Gastrocnemius medialis (tissue), 4 donors: ENCODE measurements at regions not wholly inside any gene's neighbourhood (a gene's known extent, or its start where the extent isn't known, plus 50 kb on each side); places are given as distances from the start of the nearest gene placed in this dataset.

Experiments used
- ATAC-seq, 2 donors: fragments of 150-250 bp; one replicate each; pipeline ENCODE4 v1.9.1; 2016
- DNase-seq, 2 donors: peaks; one replicate each; pipeline ENCODE4 v3.0.0-alpha.2; 2019
- H3K27ac ChIP-seq, 4 donors: fragments of 200-600 bp; sonication (generic); 1 replicate in 1 of 4; 2 replicates in 3 of 4; pipeline ENCODE4 v1.5.1; 2016 to 2018; ENCODE audit warnings: mild to moderate bottlenecking in 2 of 4, moderate library complexity in 1 of 4
- H3K27me3 ChIP-seq, 3 donors: fragments of 200-600 bp; sonication (generic) in 2 of 3; 1 replicate in 1 of 3; 2 replicates in 2 of 3; pipeline versions ENCODE4 v1.5.1 to v1.6.0; 2016 to 2019; ENCODE audit warnings: mild to moderate bottlenecking in 1 of 3, moderate library complexity in 1 of 3
- H3K36me3 ChIP-seq, 2 donors: fragments of 200-600 bp; sonication (generic) in 1 of 2; one replicate each; pipeline ENCODE4 v1.5.1; 2017 to 2018
- H3K4me1 ChIP-seq, 2 donors: fragments of 200-600 bp; sonication (generic) in 1 of 2; one replicate each; pipeline ENCODE4 v1.5.1; 2016 to 2017; ENCODE audit warnings: mild to moderate bottlenecking in 2 of 2
- H3K4me3 ChIP-seq, 4 donors: fragments of 200-600 bp; sonication (generic) in 3 of 4; 1 replicate in 1 of 4; 2 replicates in 3 of 4; pipeline ENCODE4 v1.5.1; 2016 to 2019; ENCODE audit warnings: mild to moderate bottlenecking in 2 of 4
- H3K9me3 ChIP-seq, 3 donors: fragments of 200-600 bp; sonication (generic) in 2 of 3; 1 replicate in 1 of 3; 2 replicates in 2 of 3; pipeline ENCODE4 v1.5.1; 2016 to 2019
- POLR2A ChIP-seq, 2 donors: fragments of 450-650 bp; IDR thresholded peaks; one replicate each; pipeline ENCODE4 v1.6.1; 2017; ENCODE audit warnings: antibody characterized with exemption in 2 of 2, mild to moderate bottlenecking in 2 of 2, moderate library complexity in 2 of 2
- in situ Hi-C, 4 donors: fragments of 200-750 bp; cut with MboI; loops; one replicate each; pipeline versions ENCODE4 v1.15.0 to v1.8.0; 2017; ENCODE audit warnings: low sequenced_read_pairs in 4 of 4
- intact Hi-C: fragments of 100-400 bp; cut with DNase I; formaldehyde crosslinking; loops from one replicate; pipeline ENCODE4 v1.15.1; 2023; ENCODE audit warnings: low total_unique reads
- TF ChIP-seq, protein P1 (sequence below), 5 experiments: fragments of 450-650 bp in 3 of 5; fragments of 200-600 bp in 2 of 5; sonication (generic) in 2 of 5; IDR thresholded peaks in 4 of 5; conservative IDR thresholded peaks in 1 of 5; 1 replicate in 4 of 5; 2 replicates in 1 of 5; pipeline ENCODE4 v1.5.1; 2016 to 2019; ENCODE audit warnings: antibody characterized with exemption in 5 of 5, mild to moderate bottlenecking in 3 of 5, moderate library complexity in 3 of 5

DNA sequence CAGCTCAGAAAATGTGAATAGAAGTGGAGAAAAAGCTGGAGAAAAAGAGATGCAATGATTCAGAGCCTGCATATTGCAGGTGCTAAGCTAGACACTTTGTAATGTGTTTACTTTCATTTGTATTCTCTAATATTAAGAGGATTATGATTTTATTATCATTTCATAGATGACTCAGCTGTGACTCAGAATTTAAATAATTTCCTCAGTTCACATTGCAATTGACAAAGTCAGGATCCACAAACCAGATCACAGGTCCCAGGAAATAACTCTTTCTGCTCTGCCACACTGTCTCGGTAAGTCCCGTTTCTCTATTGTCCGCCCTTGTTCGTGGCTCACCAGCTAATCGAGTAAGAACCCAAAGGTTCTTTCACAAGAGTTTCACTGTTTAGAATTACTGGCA lies 235.4 kb upstream of the MON1B start:
- no peak for ATAC-seq
- in situ Hi-C loops (no loop called here), intact Hi-C loops (no loop called here)
- DNase-seq, result no peak
- H3K4me1 ChIP-seq, result no peaks in the 10 kb centered on the region
- TF ChIP-seq, protein P1, sequence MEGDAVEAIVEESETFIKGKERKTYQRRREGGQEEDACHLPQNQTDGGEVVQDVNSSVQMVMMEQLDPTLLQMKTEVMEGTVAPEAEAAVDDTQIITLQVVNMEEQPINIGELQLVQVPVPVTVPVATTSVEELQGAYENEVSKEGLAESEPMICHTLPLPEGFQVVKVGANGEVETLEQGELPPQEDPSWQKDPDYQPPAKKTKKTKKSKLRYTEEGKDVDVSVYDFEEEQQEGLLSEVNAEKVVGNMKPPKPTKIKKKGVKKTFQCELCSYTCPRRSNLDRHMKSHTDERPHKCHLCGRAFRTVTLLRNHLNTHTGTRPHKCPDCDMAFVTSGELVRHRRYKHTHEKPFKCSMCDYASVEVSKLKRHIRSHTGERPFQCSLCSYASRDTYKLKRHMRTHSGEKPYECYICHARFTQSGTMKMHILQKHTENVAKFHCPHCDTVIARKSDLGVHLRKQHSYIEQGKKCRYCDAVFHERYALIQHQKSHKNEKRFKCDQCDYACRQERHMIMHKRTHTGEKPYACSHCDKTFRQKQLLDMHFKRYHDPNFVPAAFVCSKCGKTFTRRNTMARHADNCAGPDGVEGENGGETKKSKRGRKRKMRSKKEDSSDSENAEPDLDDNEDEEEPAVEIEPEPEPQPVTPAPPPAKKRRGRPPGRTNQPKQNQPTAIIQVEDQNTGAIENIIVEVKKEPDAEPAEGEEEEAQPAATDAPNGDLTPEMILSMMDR (IDR thresholded peaks at IDR 0.05 in 4 of 5, conservative IDR thresholded peaks at IDR 0.05 in 1 of 5), result no peak
- TF ChIP-seq POLR2A (IDR thresholded peaks at IDR 0.05), result no peak
- H3K27ac ChIP-seq, result no peak overlapping the region
- no peaks in the 10 kb centered on the region for H3K9me3 ChIP-seq
- no peaks in the 10 kb centered on the region for H3K27me3 ChIP-seq
- no peaks in the 10 kb centered on the region for H3K36me3 ChIP-seq
- no peak overlapping the region for H3K4me3 ChIP-seq

DNA sequence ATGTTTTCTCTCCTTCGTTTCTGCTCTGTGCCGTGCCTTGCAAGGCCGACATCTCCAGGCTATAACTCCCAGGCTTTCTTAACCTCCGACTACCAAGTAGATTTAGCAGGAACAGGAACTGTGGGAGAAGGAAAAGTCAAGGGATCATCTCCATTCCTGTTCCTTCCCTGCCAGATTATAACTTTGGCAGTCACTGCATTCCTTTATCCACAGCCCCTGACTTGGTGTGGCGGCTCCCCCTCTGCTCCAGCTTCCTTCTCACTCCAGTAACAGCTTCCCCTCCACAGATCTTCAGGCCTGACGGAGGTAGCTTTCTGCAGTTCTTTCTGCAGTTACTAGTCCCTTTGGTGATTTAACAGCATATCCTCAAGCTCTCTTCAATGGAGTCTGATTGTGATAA lies 234.6 kb upstream of the MON1B start:
- ATAC-seq, result no peak
- in situ Hi-C loops, result no loop called here

DNA sequence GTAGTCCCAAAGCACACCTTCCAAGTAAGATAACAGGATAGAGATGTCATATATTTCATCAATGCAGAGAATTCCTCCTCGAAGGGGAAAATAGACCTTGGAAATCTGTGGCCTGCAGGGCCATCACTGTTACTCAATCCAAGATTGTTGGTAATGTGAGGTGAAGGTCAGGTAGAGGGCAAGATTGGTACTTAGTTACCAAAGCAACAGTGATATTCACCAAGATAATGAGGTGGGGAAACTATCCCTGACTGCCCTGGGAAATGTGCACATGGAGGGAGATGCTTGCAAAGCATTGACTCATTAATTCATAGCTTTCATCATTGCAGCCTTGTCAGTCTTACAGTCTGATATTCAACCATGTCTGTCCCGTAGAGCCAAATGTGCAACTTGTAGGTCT lies 234.1 kb upstream of the MON1B start:
- in situ Hi-C loops, result no loop called here
- H3K4me3 ChIP-seq, result no peak overlapping the region

More for the DNA sequence above, 234.6 kb upstream of the MON1B start:
- no peak for TF ChIP-seq POLR2A (IDR thresholded peaks at IDR 0.05)
- TF ChIP-seq, protein P1 (IDR thresholded peaks at IDR 0.05 in 4 of 5, conservative IDR thresholded peaks at IDR 0.05 in 1 of 5), result no peak
- DNase-seq, result no peak
- H3K4me1 ChIP-seq, result no peaks in the 10 kb centered on the region
- H3K9me3 ChIP-seq, result no peaks in the 10 kb centered on the region
- no peak overlapping the region for H3K27ac ChIP-seq
- H3K4me3 ChIP-seq, result no peak overlapping the region
- intact Hi-C loops, result no loop called here
- no peaks in the 10 kb centered on the region for H3K36me3 ChIP-seq
- no peaks in the 10 kb centered on the region for H3K27me3 ChIP-seq

DNA sequence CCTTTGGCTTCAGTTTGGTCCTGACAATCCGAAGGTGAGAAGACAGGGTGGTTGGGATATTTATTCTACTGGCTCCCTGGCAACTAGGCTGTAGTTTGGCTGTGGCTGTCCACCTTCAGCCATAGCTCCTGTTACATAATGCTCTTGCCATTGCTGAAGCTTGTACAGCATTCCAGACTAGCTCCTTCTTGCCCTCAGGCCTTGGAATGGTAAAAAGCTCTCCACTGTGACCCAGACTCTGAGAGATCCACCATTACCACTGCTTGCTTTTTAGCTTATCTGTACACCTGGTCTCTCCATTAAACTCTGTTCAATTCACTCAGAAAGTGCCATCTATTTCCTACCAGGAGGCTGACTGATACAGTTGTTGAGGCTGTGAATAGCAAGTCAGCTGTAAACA lies 231.8 kb upstream of the MON1B start:
- no peaks in the 10 kb centered on the region for H3K9me3 ChIP-seq
- no peaks in the 10 kb centered on the region for H3K4me1 ChIP-seq
- no peaks in the 10 kb centered on the region for H3K36me3 ChIP-seq
- no peak for TF ChIP-seq POLR2A (IDR thresholded peaks at IDR 0.05)
- TF ChIP-seq, protein P1 (IDR thresholded peaks at IDR 0.05 in 4 of 5, conservative IDR thresholded peaks at IDR 0.05 in 1 of 5), result no peak
- H3K27me3 ChIP-seq, result no peaks in the 10 kb centered on the region
- H3K4me3 ChIP-seq, result no peak overlapping the region
- DNase-seq, result no peak
- ATAC-seq, result no peak
- intact Hi-C loops, result no loop called here
- in situ Hi-C loops, result no loop called here
- no peak overlapping the region for H3K27ac ChIP-seq

More for the DNA sequence above, 234.1 kb upstream of the MON1B start:
- Histone ChIP-seq H3K27me3 (no peaks in the 10 kb centered on the region), H3K9me3 (no peaks in the 10 kb centered on the region), H3K36me3 (no peaks in the 10 kb centered on the region), H3K4me1 (no peaks in the 10 kb centered on the region), H3K27ac (no peak overlapping the region)
- ATAC-seq (no peak), DNase-seq (no peak)
- intact Hi-C loops, result no loop called here
- no peak for TF ChIP-seq POLR2A (IDR thresholded peaks at IDR 0.05)
- TF ChIP-seq, protein P1 (IDR thresholded peaks at IDR 0.05 in 4 of 5, conservative IDR thresholded peaks at IDR 0.05 in 1 of 5), result no peak

DNA sequence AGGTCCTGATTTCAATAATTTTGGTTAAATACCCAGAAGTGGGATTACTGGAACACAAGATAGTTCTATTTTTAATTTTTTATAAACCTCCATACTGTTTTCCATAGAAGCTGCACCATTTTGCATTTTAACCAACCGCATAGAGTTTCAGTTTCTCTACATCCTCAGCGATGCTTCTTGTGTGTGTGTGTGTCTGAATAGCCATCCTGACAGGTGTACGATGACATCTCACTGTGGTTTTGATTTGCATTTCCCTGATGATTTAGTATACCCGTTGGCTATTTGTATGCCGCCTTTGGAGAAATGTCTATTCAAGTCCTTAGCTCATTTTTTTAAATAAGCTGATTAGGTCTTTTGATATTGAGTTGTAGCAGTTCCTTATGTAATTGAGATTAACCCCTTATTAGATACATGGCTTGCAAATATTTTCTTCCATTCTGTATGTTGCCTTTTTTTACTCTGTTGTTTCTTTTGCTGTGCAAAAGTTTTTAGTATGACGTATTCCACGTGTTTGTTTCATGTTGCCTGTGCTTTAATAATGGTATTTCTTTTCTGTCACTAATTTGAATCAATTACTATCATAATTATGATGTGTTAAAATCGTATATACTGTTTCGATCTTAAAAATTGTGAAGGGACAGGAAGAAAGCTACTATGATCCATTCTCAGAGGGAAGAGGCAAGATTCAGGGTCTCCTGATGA lies 227.2 kb upstream of the MON1B start:
- in situ Hi-C loops (no loop called here), intact Hi-C loops (no loop called here)
- no peak for TF ChIP-seq POLR2A (IDR thresholded peaks at IDR 0.05)
- TF ChIP-seq, protein P1 (IDR thresholded peaks at IDR 0.05 in 4 of 5, conservative IDR thresholded peaks at IDR 0.05 in 1 of 5), result no peak
- no peak overlapping the region for H3K27ac ChIP-seq
- H3K4me1 ChIP-seq, result no peaks in the 10 kb centered on the region
- ATAC-seq, result no peak
- no peaks in the 10 kb centered on the region for H3K36me3 ChIP-seq
- no peak for DNase-seq
- H3K9me3 ChIP-seq, result no peaks in the 10 kb centered on the region
- no peaks in the 10 kb centered on the region for H3K27me3 ChIP-seq
- H3K4me3 ChIP-seq, result no peak overlapping the region
